DND-41 (cell line): ENCODE measurements at regions not wholly inside any gene's neighbourhood (a gene's known extent, or its start where the extent isn't known, plus 50 kb on each side); places are given as distances from the start of the nearest gene placed in this dataset.

Experiments
- EZH2 ChIP-seq: IDR thresholded peaks from 3 replicates; pipeline ENCODE4 v1.6.1; 2012; ENCODE audit warnings: borderline replicate concordance, low read depth, mild to moderate bottlenecking, moderate library complexity, low read length, inconsistent platforms; ENCODE audit not compliant: severe bottlenecking
- TF ChIP-seq, protein P1 (sequence below): IDR thresholded peaks from 2 replicates; pipeline ENCODE4 v1.5.1; 2012; ENCODE audit warnings: borderline replicate concordance, low read length, moderate library complexity, mild to moderate bottlenecking; ENCODE audit not compliant: poor library complexity, severe bottlenecking; ENCODE audit errors: extremely low read depth

DNA sequence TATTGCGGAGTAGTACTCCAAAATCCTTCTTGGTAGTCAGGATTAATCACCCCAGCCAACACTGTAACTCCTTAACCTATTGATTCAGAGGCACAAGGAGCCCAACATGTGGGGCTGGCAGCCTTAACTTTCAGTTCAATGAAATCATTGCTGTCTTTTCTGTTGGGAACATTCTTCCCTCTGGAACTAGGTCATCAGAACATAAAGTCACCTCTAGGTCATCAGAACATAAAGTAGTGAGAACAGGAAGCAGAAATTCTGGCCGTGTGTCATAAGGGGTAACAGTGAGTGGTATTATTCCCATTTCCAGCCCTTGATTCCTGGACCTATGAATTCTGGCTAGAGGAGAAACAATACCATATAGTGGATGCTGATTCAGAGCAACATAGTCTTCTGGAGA, 71.5 kb upstream of the TNIK start:
- TF ChIP-seq, protein P1, sequence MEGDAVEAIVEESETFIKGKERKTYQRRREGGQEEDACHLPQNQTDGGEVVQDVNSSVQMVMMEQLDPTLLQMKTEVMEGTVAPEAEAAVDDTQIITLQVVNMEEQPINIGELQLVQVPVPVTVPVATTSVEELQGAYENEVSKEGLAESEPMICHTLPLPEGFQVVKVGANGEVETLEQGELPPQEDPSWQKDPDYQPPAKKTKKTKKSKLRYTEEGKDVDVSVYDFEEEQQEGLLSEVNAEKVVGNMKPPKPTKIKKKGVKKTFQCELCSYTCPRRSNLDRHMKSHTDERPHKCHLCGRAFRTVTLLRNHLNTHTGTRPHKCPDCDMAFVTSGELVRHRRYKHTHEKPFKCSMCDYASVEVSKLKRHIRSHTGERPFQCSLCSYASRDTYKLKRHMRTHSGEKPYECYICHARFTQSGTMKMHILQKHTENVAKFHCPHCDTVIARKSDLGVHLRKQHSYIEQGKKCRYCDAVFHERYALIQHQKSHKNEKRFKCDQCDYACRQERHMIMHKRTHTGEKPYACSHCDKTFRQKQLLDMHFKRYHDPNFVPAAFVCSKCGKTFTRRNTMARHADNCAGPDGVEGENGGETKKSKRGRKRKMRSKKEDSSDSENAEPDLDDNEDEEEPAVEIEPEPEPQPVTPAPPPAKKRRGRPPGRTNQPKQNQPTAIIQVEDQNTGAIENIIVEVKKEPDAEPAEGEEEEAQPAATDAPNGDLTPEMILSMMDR = no peak
- no peak for TF ChIP-seq EZH2
